ENCODE measurements at regions not wholly inside any gene's neighbourhood (a gene's known extent, or its start where the extent isn't known, plus 50 kb on each side); places are given as distances from the start of the nearest gene placed in this dataset.
"Not testable (repeated sequence)": the region's sequence is repeated elsewhere in the genome, so short reads cannot be mapped to it uniquely, and the experiment has no call there.

GRCh38 chr18:76018210-76018609 is 476.8 kb downstream of the ZNF516 start:
- H3K9ac ChIP-seq (ENCODE audit: low read length): no peak overlapping the region
- no peaks in the 10 kb centered on the region for H3K27me3 ChIP-seq (ENCODE audit: low read length)
- no peaks in the 10 kb centered on the region for H3K79me2 ChIP-seq (ENCODE audit: insufficient read depth, low read length)
- H3F3A ChIP-seq (ENCODE audit: insufficient read depth): no peaks in the 10 kb centered on the region
- H3K36me3 ChIP-seq (ENCODE audit: low read length): no peaks in the 10 kb centered on the region
- H3K4me2 ChIP-seq (ENCODE audit: low read depth, low read length, poor library complexity, severe bottlenecking): no peak overlapping the region
- no peak overlapping the region for H3K27ac ChIP-seq (ENCODE audit: low read depth, low read length)
- no peak overlapping the region for H3K4me3 ChIP-seq (ENCODE audit: insufficient read depth, low read length, poor library complexity, severe bottlenecking)
- no peak for TF ChIP-seq CTCF (IDR thresholded peaks at IDR 0.05; ENCODE audit: insufficient read depth, low read length, poor library complexity, severe bottlenecking)
- TF ChIP-seq EZH2phosphoT487 (conservative IDR thresholded peaks at IDR 0.05; ENCODE audit: low read length): no peak
- H4K20me1 ChIP-seq (ENCODE audit: low read depth, low read length): no peaks in the 10 kb centered on the region
- no peaks in the 10 kb centered on the region for H3K9me3 ChIP-seq (ENCODE audit: insufficient read depth, low read length)
- no peaks in the 10 kb centered on the region for H3K9me2 ChIP-seq (replicated peaks; ENCODE audit: insufficient read depth, low read length)
- H2AFZ ChIP-seq (ENCODE audit: low read depth, low read length, severe bottlenecking): no peak overlapping the region

- no peaks in the 10 kb centered on the region for H4K20me1 ChIP-seq (ENCODE audit: low read depth, low read length)
- H3K27ac ChIP-seq (ENCODE audit: low read depth, low read length): no peak overlapping the region
- no peaks in the 10 kb centered on the region for H3F3A ChIP-seq (ENCODE audit: insufficient read depth)
- no peaks in the 10 kb centered on the region for H3K9me3 ChIP-seq (ENCODE audit: insufficient read depth, low read length)
- H3K9me2 ChIP-seq (replicated peaks; ENCODE audit: insufficient read depth, low read length): no peaks in the 10 kb centered on the region
- H3K4me2 ChIP-seq (ENCODE audit: low read depth, low read length, poor library complexity, severe bottlenecking): no peak overlapping the region
- no peak overlapping the region for H3K4me3 ChIP-seq (ENCODE audit: insufficient read depth, low read length, poor library complexity, severe bottlenecking)
- no peaks in the 10 kb centered on the region for H3K79me2 ChIP-seq (ENCODE audit: insufficient read depth, low read length)
- no peaks in the 10 kb centered on the region for H3K36me3 ChIP-seq (ENCODE audit: low read length)
- TF ChIP-seq CTCF (IDR thresholded peaks at IDR 0.05; ENCODE audit: insufficient read depth, low read length, poor library complexity, severe bottlenecking) (no peak), EZH2phosphoT487 (conservative IDR thresholded peaks at IDR 0.05; ENCODE audit: low read length) (no peak)
- no peak overlapping the region for H3K9ac ChIP-seq (ENCODE audit: low read length)
- no peaks in the 10 kb centered on the region for H3K27me3 ChIP-seq (ENCODE audit: low read length)
- no peak overlapping the region for H2AFZ ChIP-seq (ENCODE audit: low read depth, low read length, severe bottlenecking)
Observed at GRCh38 chr18:76013057-76013456, 482.0 kb downstream of the ZNF516 start.

DNA sequence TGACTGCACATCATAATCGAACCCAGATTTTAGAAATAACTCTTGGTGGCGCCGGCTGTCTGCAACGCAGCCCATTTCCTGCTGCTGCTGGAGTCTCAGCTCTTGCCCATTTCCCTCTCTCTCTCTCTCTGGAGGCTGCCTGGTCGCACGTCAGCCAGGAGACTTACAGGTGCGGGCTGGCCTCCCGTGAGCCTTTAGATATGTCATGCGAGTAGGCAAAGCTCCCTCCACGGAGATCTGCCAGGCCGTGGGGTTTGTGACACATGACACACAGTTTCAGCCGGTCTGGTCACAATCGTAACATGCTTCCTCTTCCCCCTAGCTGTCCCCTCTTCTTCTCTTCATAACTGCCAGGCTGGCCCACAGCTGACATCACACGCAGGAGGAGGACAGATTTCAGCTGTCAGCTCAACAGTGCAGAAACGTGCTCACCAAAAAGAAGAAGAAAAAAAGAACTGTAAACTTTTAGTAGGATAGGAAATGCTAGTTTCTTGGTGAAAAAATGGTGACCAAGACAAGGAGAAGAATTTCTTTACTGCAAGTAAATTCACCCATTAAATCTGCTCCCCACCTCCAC is 489.3 kb downstream of the ZNF516 start:
- TF ChIP-seq CTCF (IDR thresholded peaks at IDR 0.05; ENCODE audit: insufficient read depth, low read length, poor library complexity, severe bottlenecking) (no peak), EZH2phosphoT487 (conservative IDR thresholded peaks at IDR 0.05; ENCODE audit: low read length) (no peak)
- Histone ChIP-seq H3K9me3 (ENCODE audit: insufficient read depth, low read length) (no peaks in the 10 kb centered on the region), H2AFZ (ENCODE audit: low read depth, low read length, severe bottlenecking) (no peak overlapping the region), H3K4me3 (ENCODE audit: insufficient read depth, low read length, poor library complexity, severe bottlenecking) (no peak overlapping the region), H4K20me1 (ENCODE audit: low read depth, low read length) (no peaks in the 10 kb centered on the region), H3K4me2 (ENCODE audit: low read depth, low read length, poor library complexity, severe bottlenecking) (no peak overlapping the region), H3K27ac (ENCODE audit: low read depth, low read length) (no peak overlapping the region), H3K36me3 (ENCODE audit: low read length) (no peaks in the 10 kb centered on the region), H3K27me3 (ENCODE audit: low read length) (no peaks in the 10 kb centered on the region), H3K9me2 (replicated peaks; ENCODE audit: insufficient read depth, low read length) (no peaks in the 10 kb centered on the region), H3F3A (ENCODE audit: insufficient read depth) (no peaks in the 10 kb centered on the region), H3K79me2 (ENCODE audit: insufficient read depth, low read length) (no peaks in the 10 kb centered on the region), H3K9ac (ENCODE audit: low read length) (no peak overlapping the region)

DNA sequence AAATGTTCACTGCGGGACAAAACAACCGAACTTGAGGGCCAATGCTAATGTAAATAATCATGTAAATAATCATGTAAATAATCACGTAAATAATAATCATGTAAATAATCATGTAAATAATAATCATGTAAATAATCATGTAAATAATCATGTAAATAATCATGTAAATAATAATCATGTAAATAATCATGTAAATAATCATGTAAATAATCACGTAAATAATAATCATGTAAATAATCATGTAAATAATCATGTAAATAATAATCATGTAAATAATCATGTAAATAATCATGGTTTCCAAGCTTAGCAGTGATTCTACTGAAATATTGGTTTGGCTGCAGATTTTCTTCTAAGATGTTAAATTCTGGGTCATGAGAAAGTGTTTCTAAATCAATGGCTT is 507.1 kb downstream of the ZNF516 start:
- not testable (repeated sequence) for H3K27me3 ChIP-seq (ENCODE audit: low read length); H3K9ac ChIP-seq (ENCODE audit: low read length); H3K27ac ChIP-seq (ENCODE audit: low read depth, low read length); H4K20me1 ChIP-seq (ENCODE audit: low read depth, low read length); H2AFZ ChIP-seq (ENCODE audit: low read depth, low read length, severe bottlenecking); H3K9me2 ChIP-seq (replicated peaks; ENCODE audit: insufficient read depth, low read length); H3K4me2 ChIP-seq (ENCODE audit: low read depth, low read length, poor library complexity, severe bottlenecking); H3K4me3 ChIP-seq (ENCODE audit: insufficient read depth, low read length, poor library complexity, severe bottlenecking); H3K79me2 ChIP-seq (ENCODE audit: insufficient read depth, low read length); H3F3A ChIP-seq (ENCODE audit: insufficient read depth); H3K9me3 ChIP-seq (ENCODE audit: insufficient read depth, low read length); H3K36me3 ChIP-seq (ENCODE audit: low read length)
